ENCODE measurements at regions not wholly inside any gene's neighbourhood (a gene's known extent, or its start where the extent isn't known, plus 50 kb on each side); places are given as distances from the start of the nearest gene placed in this dataset.

DNA sequence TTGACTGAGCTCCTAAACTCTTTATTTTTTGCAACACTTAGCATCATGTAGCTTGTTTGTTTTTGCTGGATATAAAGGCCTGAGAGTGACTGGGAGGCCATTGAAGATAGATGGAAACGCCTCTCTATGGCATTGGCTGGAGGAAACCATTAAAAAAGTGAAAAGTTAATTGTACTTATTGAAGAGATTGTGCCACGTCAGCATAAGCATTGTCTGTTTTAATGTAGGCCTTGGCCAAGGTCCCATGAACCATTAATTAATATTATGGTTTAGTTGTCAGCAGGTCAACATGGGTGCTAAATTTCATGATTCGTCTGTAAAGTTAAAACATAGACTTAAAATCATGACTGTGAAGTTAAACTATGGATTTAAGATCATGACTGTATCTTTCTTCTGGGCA lies 178.6 kb downstream of the GATA3 start:
- Mint-ChIP-seq H3K4me1 (ENCODE audit: unreplicated experiment) (peaks cover 5% of the 10 kb centered on the region), H3K27ac (ENCODE audit: unreplicated experiment) (no peak overlapping the region), H3K36me3 (ENCODE audit: low read depth, unreplicated experiment) (no peaks in the 10 kb centered on the region), H3K4me3 (ENCODE audit: unreplicated experiment) (no peak overlapping the region), H3K9me3 (ENCODE audit: unreplicated experiment) (peaks cover 3% of the 10 kb centered on the region), H3K27me3 (ENCODE audit: unreplicated experiment) (peaks cover 5% of the 10 kb centered on the region)
- no peak for DNase-seq (ENCODE audit: low spot score)
- TF ChIP-seq, protein P1, sequence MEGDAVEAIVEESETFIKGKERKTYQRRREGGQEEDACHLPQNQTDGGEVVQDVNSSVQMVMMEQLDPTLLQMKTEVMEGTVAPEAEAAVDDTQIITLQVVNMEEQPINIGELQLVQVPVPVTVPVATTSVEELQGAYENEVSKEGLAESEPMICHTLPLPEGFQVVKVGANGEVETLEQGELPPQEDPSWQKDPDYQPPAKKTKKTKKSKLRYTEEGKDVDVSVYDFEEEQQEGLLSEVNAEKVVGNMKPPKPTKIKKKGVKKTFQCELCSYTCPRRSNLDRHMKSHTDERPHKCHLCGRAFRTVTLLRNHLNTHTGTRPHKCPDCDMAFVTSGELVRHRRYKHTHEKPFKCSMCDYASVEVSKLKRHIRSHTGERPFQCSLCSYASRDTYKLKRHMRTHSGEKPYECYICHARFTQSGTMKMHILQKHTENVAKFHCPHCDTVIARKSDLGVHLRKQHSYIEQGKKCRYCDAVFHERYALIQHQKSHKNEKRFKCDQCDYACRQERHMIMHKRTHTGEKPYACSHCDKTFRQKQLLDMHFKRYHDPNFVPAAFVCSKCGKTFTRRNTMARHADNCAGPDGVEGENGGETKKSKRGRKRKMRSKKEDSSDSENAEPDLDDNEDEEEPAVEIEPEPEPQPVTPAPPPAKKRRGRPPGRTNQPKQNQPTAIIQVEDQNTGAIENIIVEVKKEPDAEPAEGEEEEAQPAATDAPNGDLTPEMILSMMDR (IDR thresholded peaks at IDR 0.05; ENCODE audit: unreplicated experiment) = no peak

DNA sequence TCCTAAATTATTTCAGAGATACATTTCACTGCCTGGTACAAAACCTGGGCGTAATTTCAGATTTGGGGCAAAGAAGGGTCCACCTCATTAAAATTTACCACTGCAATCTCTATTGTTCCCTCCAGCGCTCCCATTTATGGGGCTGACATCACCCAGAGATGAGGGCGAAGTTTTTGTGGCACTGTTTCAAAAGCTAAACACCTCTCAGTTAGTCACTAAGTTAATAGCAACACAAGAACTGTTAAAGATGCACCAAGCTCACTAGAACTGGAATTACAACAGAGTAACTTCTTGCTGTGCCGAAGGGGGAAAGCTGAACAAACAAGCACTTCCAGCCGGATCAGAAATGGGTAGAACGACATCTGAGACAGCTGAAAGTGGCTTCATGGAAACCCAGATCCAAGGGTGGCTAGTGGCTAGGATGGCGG lies 179.4 kb downstream of the GATA3 start:
- Mint-ChIP-seq H3K4me3 (ENCODE audit: unreplicated experiment) (no peak overlapping the region), H3K27ac (ENCODE audit: unreplicated experiment) (no peak overlapping the region), H3K27me3 (ENCODE audit: unreplicated experiment) (peaks cover 5% of the 10 kb centered on the region), H3K36me3 (ENCODE audit: low read depth, unreplicated experiment) (no peaks in the 10 kb centered on the region), H3K9me3 (ENCODE audit: unreplicated experiment) (peaks cover 3% of the 10 kb centered on the region), H3K4me1 (ENCODE audit: unreplicated experiment) (peaks cover 5% of the 10 kb centered on the region)
- TF ChIP-seq, protein P1 (IDR thresholded peaks at IDR 0.05; ENCODE audit: unreplicated experiment) = no peak
- DNase-seq (ENCODE audit: low spot score) = no peak

DNA sequence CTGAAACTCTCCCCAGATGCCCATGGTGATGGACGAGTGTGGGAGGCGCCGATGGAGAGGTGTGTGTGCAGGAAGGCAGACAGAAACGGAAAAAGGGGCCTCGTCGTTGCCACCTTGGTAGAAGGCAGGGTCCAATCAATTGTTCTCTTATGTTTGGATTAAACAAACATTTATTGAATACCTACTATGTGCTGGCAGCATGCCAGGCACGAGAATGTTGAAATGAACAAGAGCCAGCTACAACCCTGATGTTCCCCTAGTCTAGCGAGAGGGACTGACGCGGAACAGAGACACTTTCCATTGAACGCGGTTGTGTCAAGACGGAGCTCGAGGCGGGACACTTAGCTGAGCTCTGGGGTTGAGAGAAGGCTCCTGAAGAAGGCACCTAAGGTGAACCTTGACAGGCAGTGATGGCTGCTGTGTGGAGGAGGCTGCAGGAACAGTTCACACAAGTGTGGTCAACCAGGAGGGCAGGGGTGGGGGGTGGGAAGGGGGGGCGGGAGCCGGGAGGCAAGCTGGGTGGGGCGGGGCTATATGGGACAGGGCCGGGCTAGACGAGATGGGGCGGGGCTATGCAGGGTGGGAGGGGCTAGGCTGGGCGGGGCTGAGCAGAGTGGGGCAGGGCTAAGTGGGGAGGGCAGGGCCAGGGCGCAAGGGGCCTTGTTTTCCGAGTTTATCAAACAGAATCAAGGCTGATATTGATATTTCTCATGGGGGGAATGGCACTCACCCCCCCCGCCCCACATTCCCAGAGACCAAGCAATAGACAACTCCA lies 181.0 kb downstream of the GATA3 start:
- Mint-ChIP-seq H3K9me3 (ENCODE audit: unreplicated experiment) (no peaks in the 10 kb centered on the region), H3K4me1 (ENCODE audit: unreplicated experiment) (peaks cover 5% of the 10 kb centered on the region), H3K27me3 (ENCODE audit: unreplicated experiment) (peaks cover 5% of the 10 kb centered on the region), H3K27ac (ENCODE audit: unreplicated experiment) (no peak overlapping the region), H3K4me3 (ENCODE audit: unreplicated experiment) (no peak overlapping the region), H3K36me3 (ENCODE audit: low read depth, unreplicated experiment) (no peaks in the 10 kb centered on the region)
- no peak for DNase-seq (ENCODE audit: low spot score)
- TF ChIP-seq, protein P1 (IDR thresholded peaks at IDR 0.05; ENCODE audit: unreplicated experiment) = no peak

- Mint-ChIP-seq H3K27me3 (ENCODE audit: unreplicated experiment) (peaks cover 4% of the 10 kb centered on the region), H3K4me1 (ENCODE audit: unreplicated experiment) (no peaks in the 10 kb centered on the region), H3K4me3 (ENCODE audit: unreplicated experiment) (no peak overlapping the region), H3K36me3 (ENCODE audit: low read depth, unreplicated experiment) (no peaks in the 10 kb centered on the region), H3K27ac (ENCODE audit: unreplicated experiment) (no peak overlapping the region), H3K9me3 (ENCODE audit: unreplicated experiment) (no peaks in the 10 kb centered on the region)
- TF ChIP-seq, protein P1 (IDR thresholded peaks at IDR 0.05; ENCODE audit: unreplicated experiment) = no peak
- no peak for DNase-seq (ENCODE audit: low spot score)
These were observed 184.5 kb downstream of the GATA3 start for GRCh38 chr10:8238986-8239385.

DNA sequence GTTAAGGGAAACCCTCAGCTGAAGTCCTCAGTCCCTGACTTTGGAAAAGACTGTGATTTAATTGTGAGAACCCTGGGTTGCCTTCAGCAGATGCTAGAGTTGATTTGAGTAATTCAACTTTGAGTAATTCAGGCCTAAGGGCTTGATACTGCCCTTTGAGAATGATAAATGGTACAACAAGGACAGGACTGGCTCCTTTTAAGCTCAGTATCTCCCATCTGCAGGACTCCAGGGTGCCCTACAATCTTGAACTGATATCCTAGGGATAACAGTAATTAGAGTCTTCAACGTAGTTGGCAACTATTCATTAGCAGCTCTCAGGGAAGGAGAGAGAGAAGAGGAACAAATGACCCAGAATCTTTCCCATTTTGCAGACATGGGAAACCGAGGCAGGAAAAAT lies 186.4 kb downstream of the GATA3 start:
- peaks cover 3% of the 10 kb centered on the region for H3K27me3 Mint-ChIP-seq (ENCODE audit: unreplicated experiment)
- H3K4me3 Mint-ChIP-seq (ENCODE audit: unreplicated experiment) = no peak overlapping the region
- no peaks in the 10 kb centered on the region for H3K36me3 Mint-ChIP-seq (ENCODE audit: low read depth, unreplicated experiment)
- TF ChIP-seq, protein P1 (IDR thresholded peaks at IDR 0.05; ENCODE audit: unreplicated experiment) = no peak
- H3K27ac Mint-ChIP-seq (ENCODE audit: unreplicated experiment) = no peak overlapping the region
- no peak for DNase-seq (ENCODE audit: low spot score)
- peaks cover 14% of the 10 kb centered on the region for H3K4me1 Mint-ChIP-seq (ENCODE audit: unreplicated experiment)
- no peaks in the 10 kb centered on the region for H3K9me3 Mint-ChIP-seq (ENCODE audit: unreplicated experiment)
